Stimulated activated CD8-positive, alpha-beta memory T cell treated with anti-CD3 and anti-CD28 coated beads, Interleukin-7, amount 100 ng/mL, for 24 hours (primary cell): ENCODE measurements at regions not wholly inside any gene's neighbourhood (a gene's known extent, or its start where the extent isn't known, plus 50 kb on each side); places are given as distances from the start of the nearest gene placed in this dataset.
"Not testable (repeated sequence)": the region's sequence is repeated elsewhere in the genome, so short reads cannot be mapped to it uniquely, and the experiment has no call there.

ENCODE experiments used
- DNase-seq: peaks from one replicate; pipeline ENCODE4 v3.0.0-alpha.2; 2020; ENCODE audit warnings: low read depth

DNA sequence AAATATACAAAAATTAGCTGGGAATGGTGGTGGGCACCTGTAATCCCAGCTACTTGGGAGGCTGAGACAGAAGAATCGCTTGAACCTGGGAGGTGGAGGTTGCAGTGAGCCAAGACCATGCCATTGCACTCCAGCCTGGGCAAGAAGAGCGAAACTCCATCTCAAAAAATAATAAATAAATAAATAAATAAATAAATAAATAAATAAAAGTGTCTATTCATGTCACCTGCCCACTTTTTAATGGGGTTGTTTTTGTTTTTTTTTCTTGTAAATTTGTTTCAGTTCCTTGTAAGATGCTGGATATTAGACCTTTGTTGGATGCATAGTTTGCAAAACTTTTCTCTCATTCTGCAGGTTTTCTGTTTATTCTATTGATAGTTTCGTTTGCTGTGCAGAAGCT lies 71.9 kb upstream of the KCNAB1 start:
- DNase-seq, result not testable (repeated sequence)

DNA sequence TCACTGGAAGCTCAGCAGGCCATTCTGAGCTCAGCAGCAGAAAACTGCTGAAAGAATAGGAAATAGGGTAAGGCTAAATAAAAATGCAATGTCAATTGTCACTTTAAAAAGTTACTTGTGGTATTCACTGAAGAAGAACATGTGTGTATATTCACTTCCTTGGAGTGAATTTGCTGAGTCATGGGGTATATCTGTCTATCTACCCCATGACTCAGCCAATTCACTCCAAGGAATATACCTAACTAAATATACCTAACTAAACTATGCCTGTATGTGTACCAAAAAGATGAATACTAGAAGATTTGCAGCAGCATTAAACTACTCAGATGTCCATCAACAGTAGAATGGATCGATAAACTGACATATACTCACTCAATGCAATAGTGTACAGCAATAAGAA lies 69.5 kb upstream of the KCNAB1 start:
- DNase-seq, result no peak

DNA sequence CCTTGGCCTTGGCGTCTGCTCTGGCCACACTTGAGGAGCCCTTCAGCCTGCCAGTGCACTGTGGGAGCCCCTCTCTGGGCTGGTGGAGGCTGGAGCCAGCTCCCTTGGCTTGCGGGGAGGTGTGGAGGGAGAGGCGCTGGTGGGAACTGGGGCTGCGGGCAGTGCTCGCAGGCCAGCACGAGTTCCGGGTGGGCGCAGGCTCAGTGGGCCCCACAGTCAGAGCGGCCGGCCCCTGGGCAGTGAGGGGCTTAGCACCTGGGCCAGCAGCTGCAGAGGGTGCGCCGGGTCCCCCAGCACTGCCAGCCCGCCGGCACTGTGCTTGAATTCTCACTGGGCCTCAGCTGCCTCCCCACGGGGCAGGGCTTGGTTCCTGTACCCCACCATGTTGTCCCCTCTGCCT lies 68.7 kb upstream of the KCNAB1 start:
- no peak for DNase-seq

DNA sequence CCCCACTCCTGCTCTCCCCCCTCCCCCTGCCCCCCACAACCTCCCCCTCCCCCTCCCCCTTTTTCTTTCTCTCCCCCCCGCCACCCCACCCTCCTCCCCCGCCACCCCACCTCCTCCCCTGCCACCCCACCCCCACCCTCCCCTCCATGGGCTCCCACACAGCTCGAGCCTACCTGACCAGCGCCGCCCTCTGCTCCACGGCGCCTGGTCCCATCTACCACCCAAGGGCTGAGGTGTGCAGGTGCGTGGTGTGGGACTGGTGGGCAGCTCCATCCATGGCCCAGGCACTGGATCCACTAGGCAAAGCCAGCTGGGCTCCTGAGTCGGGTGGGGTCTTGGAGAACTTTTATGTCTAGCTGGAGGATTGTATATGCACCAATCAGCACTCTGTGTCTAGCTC lies 68.3 kb upstream of the KCNAB1 start:
- no peak for DNase-seq

DNA sequence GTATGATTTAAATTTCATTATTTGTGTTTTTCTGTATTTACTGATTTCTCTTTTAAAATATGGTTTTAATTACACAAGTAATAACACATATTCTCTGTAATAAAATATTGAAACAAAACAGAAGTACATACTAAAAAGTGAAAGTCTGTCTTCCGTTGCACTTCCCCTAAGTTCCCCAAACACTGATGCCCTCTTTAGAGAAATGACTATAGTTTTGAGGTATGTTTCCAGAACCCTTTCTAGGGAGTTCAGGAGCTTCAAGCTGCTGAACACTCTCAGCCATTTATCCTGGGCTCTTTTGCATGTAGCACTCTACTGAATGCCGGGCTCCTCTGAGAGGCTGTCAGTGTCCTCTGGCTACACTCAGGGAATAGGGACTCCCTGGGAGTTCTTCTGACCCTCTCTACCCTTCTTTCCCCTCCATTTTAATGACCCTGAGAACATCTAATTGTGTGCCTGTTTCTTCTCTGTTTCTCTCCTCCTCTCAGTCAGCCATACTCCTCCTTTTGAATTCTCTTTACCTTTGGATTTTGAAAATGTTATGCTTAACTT lies 60.4 kb upstream of the KCNAB1 start:
- no peak for DNase-seq

DNA sequence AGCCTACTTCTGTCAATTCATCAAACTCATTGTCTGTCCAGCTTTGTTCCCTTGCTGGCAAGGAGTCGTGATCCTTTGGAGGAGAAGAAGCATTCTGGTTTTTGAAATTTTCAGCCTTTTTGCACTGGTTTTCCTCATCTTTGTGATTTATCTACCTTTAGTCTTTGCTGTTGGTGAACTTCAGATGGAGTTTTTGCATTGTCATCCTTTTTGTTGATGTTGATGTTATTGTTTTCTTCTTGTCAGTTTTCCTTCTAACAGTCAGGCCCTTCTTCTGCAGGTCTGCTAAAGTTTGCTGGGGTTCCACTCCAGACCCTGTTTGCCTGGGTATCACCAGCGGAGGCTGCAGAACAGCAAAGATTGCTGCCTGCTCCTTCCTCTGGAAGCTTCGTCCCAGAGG lies 52.2 kb upstream of the KCNAB1 start:
- DNase-seq, result not testable (repeated sequence)

DNA sequence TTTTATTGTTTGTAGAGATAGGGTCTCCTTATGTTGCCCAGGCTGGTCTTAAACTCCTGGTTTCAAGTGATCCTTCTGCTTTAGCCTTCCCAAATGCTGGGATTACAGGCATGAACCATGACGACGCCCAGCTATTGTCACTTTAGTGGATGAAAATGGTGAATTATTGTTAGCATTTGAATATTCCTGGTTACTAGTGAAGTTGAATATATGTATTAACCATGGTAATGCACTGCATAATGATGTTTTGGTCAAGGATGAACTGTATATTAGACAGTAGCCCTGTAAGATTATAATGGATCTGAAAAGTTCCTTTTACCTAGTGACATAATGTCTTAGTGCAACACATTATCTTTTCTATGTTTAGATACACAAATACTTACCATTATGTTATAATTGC lies 50.4 kb upstream of the KCNAB1 start:
- DNase-seq, result no peak
